DMS 273 (cell line): ENCODE measurements at regions not wholly inside any gene's neighbourhood (a gene's known extent, or its start where the extent isn't known, plus 50 kb on each side); places are given as distances from the start of the nearest gene placed in this dataset.
"Not testable (repeated sequence)": the region's sequence is repeated elsewhere in the genome, so short reads cannot be mapped to it uniquely, and the experiment has no call there.

Experiments used
- DNase-seq: peaks from one replicate; lab custom pipeline; 2025; ENCODE audit not compliant: unreplicated experiment; lab: John Stamatoyannopoulos, UW

DNA sequence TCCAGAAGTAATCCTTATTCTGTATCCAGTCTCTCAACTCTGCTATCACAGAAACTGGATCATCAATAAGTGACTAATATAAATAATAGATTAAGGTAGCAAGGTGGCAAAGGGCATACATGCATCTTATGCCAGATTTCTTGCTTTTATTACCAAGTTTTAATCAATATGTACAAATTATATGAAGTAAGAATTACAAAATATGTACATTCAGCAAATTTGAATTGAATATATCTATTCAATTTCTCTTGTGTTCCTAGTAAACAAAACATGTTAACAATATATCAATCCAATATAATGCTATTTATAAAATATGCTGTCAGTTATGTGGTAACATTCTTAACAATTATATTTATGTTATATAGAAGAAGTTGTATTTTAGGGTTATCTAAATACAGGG is 488.7 kb upstream of the COX7C start:
- no peak for DNase-seq

DNA sequence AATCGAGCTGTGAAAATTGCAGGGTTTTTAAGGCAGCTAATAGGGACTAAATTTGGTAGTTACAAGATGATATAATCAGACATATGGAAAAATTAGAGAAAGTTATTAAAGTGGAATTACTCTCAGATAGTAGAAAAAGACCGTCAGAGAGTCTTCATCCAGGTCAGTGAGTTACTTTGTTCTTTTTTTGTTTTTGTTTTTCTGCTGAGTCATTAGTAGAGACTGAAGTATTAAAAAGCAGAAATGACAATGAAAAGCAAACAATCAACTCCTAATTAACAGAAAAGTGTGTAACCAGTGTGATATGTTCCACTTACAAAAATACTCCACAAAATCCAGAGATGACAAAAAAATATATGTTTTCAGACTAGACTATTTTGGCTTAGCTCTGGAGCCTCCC is 480.4 kb upstream of the COX7C start:
- no peak for DNase-seq

DNA sequence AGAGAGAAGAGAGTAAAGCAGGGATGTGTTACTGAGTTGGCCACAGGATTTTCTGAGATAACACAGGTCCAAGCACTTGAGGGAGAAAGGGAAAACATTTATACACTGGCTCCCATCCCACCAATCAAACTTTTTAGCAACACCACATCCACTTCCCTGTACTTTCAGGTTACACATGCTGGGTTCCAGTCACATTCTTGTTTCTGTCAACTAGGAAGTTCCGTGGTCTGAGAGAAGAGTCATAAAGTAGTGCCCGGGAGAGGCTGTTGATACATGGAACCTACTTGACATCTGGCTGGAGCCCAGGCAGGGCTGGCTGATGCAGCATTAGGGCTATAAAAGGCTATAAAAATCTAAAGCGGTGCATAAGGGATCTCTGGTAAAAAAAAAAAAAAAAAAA is 473.9 kb upstream of the COX7C start:
- DNase-seq, result peak; percentile 23

DNA sequence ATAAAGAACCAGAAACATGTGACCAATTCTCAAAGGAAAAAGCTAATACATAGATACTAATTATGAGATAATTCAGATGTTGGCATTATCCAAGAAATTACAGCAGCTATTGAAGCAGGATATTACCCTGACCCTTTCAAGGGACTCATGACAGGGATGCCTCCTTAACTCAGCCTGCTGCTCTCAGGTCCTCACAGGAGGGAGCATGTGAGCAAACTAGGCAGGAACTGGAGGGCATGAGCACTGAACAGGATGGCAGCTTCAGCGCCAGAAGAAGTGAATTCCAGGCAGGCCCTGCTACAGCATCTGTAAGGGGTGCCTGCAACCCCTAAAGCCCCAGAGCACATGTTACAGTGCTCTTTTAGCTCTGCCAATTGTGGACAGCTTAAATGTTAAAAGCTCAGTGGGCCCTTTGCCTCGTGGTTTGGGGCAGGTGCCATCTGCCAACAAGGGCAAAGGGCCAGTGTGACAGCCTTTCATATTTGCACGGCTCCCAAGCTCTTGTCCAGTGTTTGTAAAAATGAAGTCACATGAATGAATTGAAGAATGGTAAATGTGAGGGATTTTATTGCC is 464.7 kb upstream of the COX7C start:
- peak; percentile 42 for DNase-seq

DNA sequence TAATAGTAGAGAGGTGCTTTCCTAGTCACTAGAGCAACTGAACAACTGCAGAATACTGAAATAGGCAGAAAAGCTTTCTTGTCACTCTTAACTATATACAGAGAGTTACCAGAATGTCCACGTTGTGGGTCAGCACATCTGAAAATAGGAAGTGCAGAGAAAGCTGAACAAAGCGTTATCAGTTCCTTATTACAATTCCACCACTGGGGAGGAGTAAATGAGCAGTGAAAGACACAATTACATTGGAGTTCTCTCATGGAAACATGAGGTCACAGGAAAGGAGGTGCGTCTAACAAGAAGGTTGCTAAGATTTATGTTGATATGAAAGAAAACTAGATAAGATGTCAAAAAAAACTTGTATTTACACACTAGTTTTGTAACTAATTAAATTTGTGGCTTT is 461.9 kb upstream of the COX7C start:
- no peak for DNase-seq

DNA sequence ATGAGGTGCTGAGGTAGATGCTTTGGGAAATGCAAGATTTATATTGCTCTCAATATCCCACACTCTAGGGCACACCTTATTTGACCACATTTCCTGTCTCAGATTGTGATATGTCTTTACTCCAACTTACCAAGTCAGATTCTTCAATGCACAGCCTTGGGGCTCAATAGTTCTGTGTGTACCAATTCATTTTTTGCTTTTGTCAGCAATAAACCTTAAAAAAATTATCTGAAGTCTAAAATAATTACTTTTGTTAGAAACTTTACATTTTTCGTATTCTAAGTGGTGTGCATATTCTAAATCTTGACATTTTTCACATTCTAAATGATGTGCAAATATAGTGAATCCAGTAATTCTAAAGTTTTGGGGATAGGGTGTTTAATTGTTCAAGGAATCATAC is 447.5 kb upstream of the COX7C start:
- no peak for DNase-seq

DNA sequence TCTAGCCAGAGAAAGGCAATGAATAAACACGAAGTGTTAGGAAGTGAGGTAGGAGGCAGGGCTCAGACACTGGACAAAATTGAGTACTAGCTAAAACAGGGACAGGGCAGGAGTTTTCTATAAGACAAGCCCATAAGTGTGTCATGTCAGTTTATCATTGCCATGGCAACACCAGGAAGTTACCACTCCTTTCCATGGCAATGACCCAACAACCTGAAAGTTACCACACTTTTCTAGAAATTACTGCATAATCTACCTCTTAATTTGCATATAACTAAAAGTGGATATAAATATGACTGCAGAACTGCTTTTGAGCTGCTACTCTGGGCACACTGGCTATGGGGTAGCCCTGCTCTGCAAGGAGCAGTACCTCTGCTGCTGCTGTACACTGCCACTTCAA is 442.5 kb upstream of the COX7C start:
- peak; percentile 6 for DNase-seq

DNA sequence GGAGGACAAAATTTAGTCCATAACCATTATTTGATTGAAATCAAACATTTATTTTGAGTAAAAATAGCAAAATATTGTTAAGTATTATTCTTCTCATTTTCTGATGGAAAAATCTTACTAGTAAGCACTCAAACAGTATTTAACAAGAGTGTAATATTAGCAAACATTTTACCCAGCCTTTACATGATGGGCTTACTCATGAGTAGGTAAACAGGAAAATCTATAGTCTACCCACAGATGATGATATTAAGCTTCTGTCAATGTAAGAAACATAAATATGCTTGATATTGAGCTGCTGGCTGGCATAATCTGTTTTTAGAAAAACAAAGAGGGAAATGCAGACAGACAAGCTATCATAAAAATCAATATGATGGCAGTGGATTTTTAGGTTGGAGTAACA is 418.5 kb upstream of the COX7C start:
- DNase-seq, result no peak

DNA sequence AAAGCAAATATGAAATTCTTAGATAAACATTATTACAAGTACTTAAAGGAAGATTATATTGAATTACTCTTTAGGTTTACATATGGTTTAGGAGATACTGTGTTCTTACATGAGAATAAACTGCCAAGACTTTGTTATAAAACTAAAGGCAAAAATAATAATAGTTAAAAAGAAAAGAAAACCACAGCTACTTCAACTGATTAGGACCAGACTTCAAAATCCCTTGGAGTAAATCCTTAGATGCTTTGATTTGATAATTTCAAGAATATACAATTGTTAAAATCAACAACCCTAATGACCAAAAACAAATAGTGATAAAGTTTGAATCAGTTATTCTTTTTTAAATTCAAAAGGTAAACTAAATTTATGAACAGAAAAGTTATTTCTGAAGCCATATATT is 389.6 kb upstream of the COX7C start:
- DNase-seq, result no peak

DNA sequence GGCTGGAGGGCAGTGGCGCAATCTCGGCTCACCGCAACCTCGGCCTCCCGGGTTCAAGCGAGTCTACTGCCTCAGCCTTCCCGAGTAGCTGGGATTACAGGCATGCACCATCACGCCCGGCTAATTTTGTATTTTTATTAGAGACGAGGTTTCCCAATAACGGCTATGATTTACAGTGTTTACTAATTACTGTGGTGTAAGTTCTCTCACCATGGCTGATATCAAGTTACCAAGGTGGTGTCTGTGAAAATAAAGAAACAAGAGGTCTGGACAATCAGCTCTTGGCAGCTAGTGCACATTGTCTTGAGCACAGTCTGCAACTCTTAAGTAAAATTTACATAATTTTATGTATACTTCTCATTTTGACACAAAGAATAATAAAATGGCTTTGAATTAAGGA is 385.5 kb upstream of the COX7C start:
- DNase-seq, result peak; percentile 54

DNA sequence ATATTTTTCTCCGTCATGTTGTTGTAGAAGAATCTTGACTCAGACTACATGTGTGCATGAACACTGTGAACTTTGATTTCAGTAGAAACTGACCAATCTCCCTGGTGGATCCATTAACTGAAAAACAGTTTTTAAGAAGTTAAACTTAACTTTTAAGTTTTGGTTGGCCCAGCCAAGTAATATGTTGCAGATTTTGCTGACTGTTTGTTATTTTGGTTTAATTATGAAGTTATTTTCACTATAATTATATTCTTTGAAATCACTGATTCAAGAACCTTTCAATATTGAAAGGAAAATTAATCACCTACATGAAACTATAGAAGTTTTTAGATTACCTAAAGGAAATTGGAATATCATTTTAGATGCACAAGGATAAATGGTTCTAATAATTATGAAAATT is 373.6 kb upstream of the COX7C start:
- DNase-seq, result no peak

DNA sequence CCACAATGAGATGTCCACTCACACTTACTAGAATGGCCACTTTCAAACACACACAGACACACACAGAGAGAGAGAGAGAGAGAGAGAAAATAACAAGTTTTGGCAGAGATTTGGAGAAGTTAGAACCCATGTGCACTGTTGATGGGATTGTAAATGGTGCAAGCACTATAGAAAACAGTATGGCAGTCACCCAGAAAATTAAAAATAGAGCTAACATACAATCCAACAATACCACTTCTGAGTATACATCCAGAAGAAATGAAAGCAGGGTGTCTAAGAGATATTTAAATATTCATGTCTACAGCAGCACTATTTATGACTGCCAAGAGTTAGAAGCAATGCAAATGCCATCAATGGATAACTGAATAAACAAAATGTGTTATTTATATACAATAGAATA is 359.9 kb upstream of the COX7C start:
- DNase-seq, result no peak

DNA sequence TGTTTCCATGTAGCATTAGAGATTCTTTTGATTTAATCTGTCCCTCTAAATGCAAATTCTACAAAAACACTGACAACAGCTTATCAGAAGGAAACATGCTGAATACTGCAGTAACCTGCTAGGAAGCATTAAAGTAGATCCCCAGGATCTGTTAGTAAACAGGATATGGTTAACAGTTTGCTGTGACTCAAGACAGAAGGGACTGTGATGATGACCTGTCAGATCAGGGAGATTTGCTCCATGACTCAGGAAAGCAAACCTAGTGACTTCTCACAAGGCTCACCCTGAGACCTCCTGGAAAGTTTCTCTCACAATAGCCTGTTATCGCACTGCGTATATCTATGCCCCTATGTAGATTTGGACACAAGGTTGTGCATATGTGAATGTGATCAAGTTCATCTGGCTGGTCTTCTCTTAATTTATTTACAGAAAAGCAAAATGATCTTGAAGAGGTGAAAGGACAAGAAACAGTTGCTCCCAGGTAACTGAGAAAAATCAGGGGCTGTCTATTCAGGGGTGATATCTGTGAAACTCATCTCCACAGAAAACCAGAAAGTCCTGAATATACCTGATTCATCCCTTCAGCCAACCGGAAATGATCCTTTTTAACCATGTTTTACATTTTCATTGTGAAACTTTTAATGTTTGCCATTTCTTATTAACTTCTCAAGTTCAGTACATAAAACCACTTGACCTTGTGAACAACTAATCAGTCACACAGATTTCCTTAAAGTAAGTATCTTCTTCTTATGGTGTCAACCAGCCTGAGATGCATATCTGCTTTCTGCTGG is 333.1 kb upstream of the COX7C start:
- DNase-seq, result not testable (repeated sequence)

DNA sequence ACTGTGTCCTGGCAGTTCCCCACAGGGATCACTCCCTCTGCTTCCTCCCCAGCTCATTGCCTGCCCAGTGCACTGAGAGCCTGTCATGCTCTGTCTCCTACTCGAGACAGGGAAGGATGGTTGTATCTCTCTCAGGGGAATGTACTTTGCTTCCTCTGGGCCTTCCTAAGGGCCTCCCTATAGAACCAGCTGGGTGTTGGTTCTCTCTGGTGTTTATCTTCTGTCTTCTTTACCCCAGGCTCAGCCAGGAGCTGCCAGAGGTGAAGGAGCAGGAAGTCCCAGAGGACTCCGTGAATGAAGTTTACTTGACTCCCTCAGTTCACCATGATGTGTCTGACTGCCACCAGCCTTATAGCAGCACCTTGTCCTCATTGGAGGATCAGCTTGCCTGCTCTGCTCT is 330.3 kb upstream of the COX7C start:
- DNase-seq, result not testable (repeated sequence)

DNA sequence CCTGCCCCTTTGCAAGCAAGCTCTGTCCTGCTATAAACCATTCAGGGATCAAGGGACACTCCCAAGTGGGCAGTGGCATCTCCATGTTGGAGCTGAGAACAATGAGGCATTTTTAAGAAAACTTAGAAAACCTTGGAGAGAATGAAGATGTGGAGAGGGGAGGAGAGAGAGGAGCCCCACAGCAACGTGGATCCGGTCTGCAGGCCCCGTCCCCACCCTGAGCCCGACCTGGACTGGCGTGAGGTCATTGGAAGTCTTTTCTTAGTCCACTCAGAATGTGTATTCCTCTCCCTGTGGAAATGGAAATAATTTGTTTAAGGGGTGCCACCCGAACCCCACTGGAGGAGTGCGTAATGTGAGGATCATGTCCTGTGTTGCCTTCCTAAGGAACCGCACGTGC is 328.0 kb upstream of the COX7C start:
- DNase-seq, result not testable (repeated sequence)

DNA sequence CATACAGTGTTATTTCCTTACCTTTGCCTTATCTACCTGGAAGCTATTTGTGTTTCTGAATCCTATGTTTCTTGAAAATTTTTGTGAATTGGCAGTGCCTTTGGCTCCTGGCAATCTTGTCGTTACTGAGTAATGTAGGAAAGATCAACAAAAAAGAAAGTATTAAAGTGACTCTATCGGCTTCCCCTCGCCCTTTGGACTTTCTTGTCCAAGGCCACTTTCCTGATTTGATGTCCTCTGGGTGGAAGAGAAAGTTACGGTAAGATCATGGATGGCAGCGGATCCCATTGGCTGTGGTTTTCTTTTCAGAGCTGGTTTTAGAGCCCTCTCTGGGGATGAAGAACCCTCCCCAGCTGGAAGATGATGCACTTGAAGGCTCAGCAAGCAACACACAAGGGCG is 324.9 kb upstream of the COX7C start:
- not testable (repeated sequence) for DNase-seq

DNA sequence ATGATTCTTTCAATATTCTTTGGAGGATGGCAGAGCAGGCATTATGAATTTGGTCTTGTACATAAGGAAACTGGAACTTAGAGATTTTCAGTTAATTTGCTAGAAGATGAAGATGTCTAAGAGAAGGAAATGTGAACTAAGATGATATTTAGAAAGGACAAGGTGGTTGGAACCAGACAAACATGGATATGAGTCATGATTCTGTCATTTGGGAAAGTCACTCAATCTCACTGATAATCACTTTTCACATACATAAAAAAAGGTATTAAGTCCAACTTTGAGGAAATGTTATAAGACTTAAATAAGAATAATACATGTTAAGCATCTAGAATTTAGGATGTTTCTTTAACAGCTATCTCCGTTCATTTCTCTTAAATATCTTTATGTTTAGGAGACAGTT is 315.1 kb upstream of the COX7C start:
- DNase-seq, result not testable (repeated sequence)

DNA sequence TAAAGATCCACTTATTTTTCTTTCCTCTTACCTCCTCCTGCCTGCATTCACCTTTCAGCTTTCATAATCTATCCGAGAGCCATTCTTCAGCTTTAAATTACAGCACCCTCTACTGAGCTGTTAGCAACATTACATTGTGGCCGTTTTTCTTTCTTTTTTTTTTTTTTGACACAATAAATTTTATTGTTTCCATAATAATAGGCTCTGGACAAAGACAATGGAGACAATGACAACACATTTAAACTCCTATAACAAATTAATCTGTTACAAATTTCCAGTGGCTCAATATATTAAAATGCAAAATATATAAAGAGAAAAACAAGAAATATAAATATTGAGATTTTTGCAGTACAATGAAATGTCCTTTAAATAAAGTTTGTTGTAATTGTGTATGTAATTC is 312.7 kb upstream of the COX7C start:
- peak; percentile 43 for DNase-seq

DNA sequence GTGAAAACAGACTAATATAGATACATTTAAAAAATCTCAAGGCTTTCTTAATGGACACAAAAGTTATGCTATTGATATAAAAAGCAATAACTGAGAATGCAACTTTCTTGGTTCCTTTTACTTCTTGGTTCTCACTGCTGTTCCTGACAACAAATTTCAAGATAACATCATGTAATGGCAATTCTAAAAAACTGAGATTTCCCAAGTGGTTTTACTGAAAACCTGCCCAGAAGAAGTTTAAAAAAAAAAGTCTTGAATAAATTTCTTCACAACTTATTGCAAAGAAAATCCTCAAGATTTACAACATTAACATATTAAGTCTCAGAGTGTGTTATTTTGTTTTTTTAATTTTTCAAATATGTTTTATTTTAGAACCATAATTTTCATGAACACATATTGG is 302.8 kb upstream of the COX7C start:
- DNase-seq, result no peak

DNA sequence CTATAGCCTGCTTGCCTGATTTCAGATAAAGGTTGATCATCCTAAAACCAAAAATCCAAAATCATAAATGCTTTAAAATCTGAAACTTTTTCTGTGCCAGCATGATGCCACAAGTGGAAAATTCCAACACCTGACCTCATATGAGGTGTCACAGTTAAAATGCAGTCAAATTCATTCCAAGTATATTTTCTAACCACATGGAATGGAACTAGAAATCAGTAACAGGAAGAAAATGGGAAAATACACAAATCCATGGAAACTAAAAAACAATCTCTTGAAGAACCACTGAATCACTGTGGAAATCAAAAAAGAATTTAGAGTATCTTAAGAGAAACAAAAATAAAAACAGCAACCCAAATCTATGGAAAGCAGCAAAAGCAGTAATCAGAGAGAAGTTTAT is 297.5 kb upstream of the COX7C start:
- no peak for DNase-seq

DNA sequence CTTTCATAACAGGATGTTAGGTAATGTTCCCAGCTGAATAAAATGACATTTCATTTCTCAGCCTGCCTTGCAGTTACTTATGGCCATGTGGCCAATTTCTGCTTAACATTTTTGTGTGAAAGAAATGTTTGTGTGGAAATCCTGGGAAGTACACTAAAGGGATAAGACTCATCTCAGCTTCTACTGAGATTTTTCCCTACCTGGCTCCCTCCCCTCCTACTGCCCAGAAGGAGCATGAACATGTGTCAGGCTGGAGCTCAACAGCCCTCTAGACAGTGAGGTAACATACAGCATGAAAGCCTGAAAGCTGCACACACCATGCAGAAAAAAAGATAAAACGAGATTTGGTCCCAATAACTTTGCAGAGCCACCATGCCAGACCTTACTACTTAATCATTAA is 288.4 kb upstream of the COX7C start:
- no peak for DNase-seq

DNA sequence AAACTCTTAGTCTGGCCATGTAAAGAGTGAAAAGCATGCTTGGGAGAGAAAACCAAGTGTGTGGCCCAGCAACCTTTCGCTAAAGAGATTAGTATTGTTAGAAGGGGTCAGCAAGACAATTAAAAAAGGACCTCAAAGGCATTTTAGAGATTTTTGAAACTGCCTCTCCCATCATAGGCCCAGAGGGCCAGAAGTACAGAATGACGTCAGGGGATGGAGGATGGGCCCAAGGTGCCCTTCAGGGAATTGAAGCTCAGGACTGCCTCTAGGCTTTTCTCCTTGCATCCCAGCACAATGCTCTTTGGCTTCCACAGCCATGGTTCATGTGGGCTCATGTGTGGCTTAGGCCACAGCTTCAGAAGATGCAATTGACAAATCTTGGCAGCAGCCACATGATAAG is 287.0 kb upstream of the COX7C start:
- no peak for DNase-seq

DNA sequence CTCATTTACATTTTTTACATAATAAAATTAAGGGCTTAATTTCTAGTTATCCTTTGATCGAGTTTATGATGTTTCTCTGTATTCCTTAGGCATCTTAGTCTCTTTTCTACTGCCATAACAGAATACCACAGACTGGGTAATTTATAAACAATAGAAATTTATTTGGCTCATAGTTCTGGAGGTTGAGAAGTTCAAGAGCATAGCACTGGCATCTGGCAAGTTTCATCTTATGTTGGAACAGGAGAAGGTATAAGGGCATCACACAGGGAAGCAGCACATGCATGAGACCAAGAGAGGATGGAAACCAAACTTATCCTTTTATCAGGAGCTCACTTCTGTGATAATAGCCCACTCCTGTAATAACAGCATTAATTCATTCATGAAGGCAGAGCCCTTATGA is 284.9 kb upstream of the COX7C start:
- no peak for DNase-seq
